SW 1271 (cell line): ENCODE measurements at regions not wholly inside any gene's neighbourhood (a gene's known extent, or its start where the extent isn't known, plus 50 kb on each side); places are given as distances from the start of the nearest gene placed in this dataset.
"Not testable (repeated sequence)": the region's sequence is repeated elsewhere in the genome, so short reads cannot be mapped to it uniquely, and the experiment has no call there.

ENCODE experiments used
- DNase-seq, 2 experiments: peaks; one replicate each; lab custom pipeline; 2025; lab: John Stamatoyannopoulos, UW

- no peak for DNase-seq
These were observed 170.2 kb upstream of the PITRM1 start for GRCh38 chr10:3342771-3343170.

- no peak for DNase-seq
These were observed 167.6 kb upstream of the PITRM1 start for GRCh38 chr10:3340127-3340730.

- no peak for DNase-seq
These were observed 167.0 kb upstream of the PITRM1 start for GRCh38 chr10:3339531-3339950.

GRCh38 chr10:3339121-3339520 lies 166.5 kb upstream of the PITRM1 start:
- no peak for DNase-seq

GRCh38 chr10:3337741-3338140 lies 165.2 kb upstream of the PITRM1 start:
- no peak for DNase-seq

GRCh38 chr10:3336673-3337293 lies 164.2 kb upstream of the PITRM1 start:
- DNase-seq: no peak

- no peak for DNase-seq
These were observed 160.8 kb upstream of the PITRM1 start for GRCh38 chr10:3333426-3333825.

- no peak for DNase-seq
These were observed 159.2 kb upstream of the PITRM1 start for GRCh38 chr10:3331690-3332230.

- no peak for DNase-seq
These were observed 158.6 kb upstream of the PITRM1 start for GRCh38 chr10:3331187-3331586.

GRCh38 chr10:3330663-3331062 lies 158.1 kb upstream of the PITRM1 start:
- no peak for DNase-seq

GRCh38 chr10:3325954-3326750 lies 153.6 kb upstream of the PITRM1 start:
- DNase-seq: no peak

GRCh38 chr10:3324612-3325038 lies 152.0 kb upstream of the PITRM1 start:
- DNase-seq: no peak

GRCh38 chr10:3323865-3324498 lies 151.4 kb upstream of the PITRM1 start:
- DNase-seq: no peak

GRCh38 chr10:3321123-3321522 lies 148.5 kb upstream of the PITRM1 start:
- DNase-seq: no peak

- DNase-seq: no peak
These were observed 147.2 kb upstream of the PITRM1 start for GRCh38 chr10:3319811-3320226.

GRCh38 chr10:3318480-3318807 lies 145.9 kb upstream of the PITRM1 start:
- not testable (repeated sequence) for DNase-seq

GRCh38 chr10:3317553-3318479 lies 145.2 kb upstream of the PITRM1 start:
- not testable (repeated sequence) for DNase-seq

GRCh38 chr10:3314445-3315085 lies 142.0 kb upstream of the PITRM1 start:
- DNase-seq: not testable (repeated sequence)

GRCh38 chr10:3313784-3314444 lies 141.3 kb upstream of the PITRM1 start:
- DNase-seq: not testable (repeated sequence)

GRCh38 chr10:3312403-3312940 lies 139.9 kb upstream of the PITRM1 start:
- DNase-seq: no peak
